GM12874 (cell line): ENCODE measurements at regions not wholly inside any gene's neighbourhood (a gene's known extent, or its start where the extent isn't known, plus 50 kb on each side); places are given as distances from the start of the nearest gene placed in this dataset.

Source experiments
- CTCF ChIP-seq: IDR thresholded peaks from 2 replicates; pipeline ENCODE4 v1.5.1; 2011; ENCODE audit warnings: low read depth, mild to moderate bottlenecking, control low read depth, low read length, moderate library complexity; ENCODE audit not compliant: insufficient read depth

GRCh38 chr6:1250489-1251197 lies 61.3 kb upstream of the FOXQ1 start:
- TF ChIP-seq CTCF: no peak

- no peak for TF ChIP-seq CTCF
These were observed 64.0 kb upstream of the FOXQ1 start for GRCh38 chr6:1247894-1248293.

- TF ChIP-seq CTCF: no peak
These were observed 64.8 kb upstream of the FOXQ1 start for GRCh38 chr6:1247056-1247455.

- no peak for TF ChIP-seq CTCF
These were observed 67.0 kb upstream of the FOXQ1 start for GRCh38 chr6:1244941-1245340.

GRCh38 chr6:1244278-1244677 lies 67.6 kb upstream of the FOXQ1 start:
- TF ChIP-seq CTCF: no peak

GRCh38 chr6:1242446-1242845 lies 69.5 kb upstream of the FOXQ1 start:
- no peak for TF ChIP-seq CTCF

GRCh38 chr6:1242021-1242420 lies 69.9 kb upstream of the FOXQ1 start:
- TF ChIP-seq CTCF: no peak

GRCh38 chr6:1240766-1241318 lies 71.1 kb upstream of the FOXQ1 start:
- no peak for TF ChIP-seq CTCF
